WTC11 (cell line): ENCODE measurements at regions not wholly inside any gene's neighbourhood (a gene's known extent, or its start where the extent isn't known, plus 50 kb on each side); places are given as distances from the start of the nearest gene placed in this dataset.

Experiments used
- ATAC-seq: fragments of 200-7000 bp; cut with Tn5 transposase; 2 replicates; pipeline ENCODE4 v1.10.0; 2021; ENCODE audit warnings: mild to moderate bottlenecking, moderate library complexity
- CTCF ChIA-PET: fragments of 300-600 bp; sonication (Branson Sonifier 250); formaldehyde crosslinking; loops from one replicate; lab custom pipeline; 2021; ENCODE audit warnings: antibody characterized with exemption; lab: Charles Lee
- POLR2A ChIA-PET: fragments of 350-600 bp; sonication (Branson Sonifier 250); formaldehyde crosslinking; loops from one replicate; lab custom pipeline; 2021; ENCODE audit warnings: antibody characterized with exemption; lab: Charles Lee
- DNase-seq: peaks from one replicate; pipeline ENCODE4 v3.0.0; 2021; ENCODE audit warnings: low spot score
- H3K27ac Mint-ChIP-seq: 2 replicates; pipeline ENCODE4 v1.8.0; 2021; ENCODE audit warnings: mixed read lengths
- H3K27me3 Mint-ChIP-seq: 2 replicates; pipeline ENCODE4 v1.8.0; 2021; ENCODE audit warnings: low read depth, mild to moderate bottlenecking, moderate library complexity, mixed read lengths
- H3K36me3 Mint-ChIP-seq: 2 replicates; pipeline ENCODE4 v1.8.0; 2021; ENCODE audit warnings: mixed read lengths
- H3K4me1 Mint-ChIP-seq: 2 replicates; pipeline ENCODE4 v1.8.0; 2022; ENCODE audit warnings: mixed read lengths
- H3K4me3 Mint-ChIP-seq: 2 replicates; pipeline ENCODE4 v1.8.0; 2021; ENCODE audit warnings: mild to moderate bottlenecking, moderate library complexity, mixed read lengths
- H3K9me3 Mint-ChIP-seq: 2 replicates; pipeline ENCODE4 v1.8.0; 2021; ENCODE audit warnings: mixed read lengths
- ARID4B ChIP-seq: sonication (generic); formaldehyde crosslinking; IDR thresholded peaks from 2 replicates; pipeline ENCODE4 v1.8.0; 2023; ENCODE audit warnings: missing genetic modification reagents, mild to moderate bottlenecking, borderline replicate concordance
- ATF2 ChIP-seq: sonication (generic); formaldehyde crosslinking; IDR thresholded peaks from 2 replicates; pipeline ENCODE4 v1.8.1; 2022; ENCODE audit warnings: low read depth, missing genetic modification reagents, borderline replicate concordance
- ATF3 ChIP-seq: sonication (generic); formaldehyde crosslinking; conservative IDR thresholded peaks from 2 replicates; pipeline ENCODE4 v1.8.1; 2022; ENCODE audit warnings: mild to moderate bottlenecking, missing genetic modification reagents
- CTCF ChIP-seq: fragments of 200-600 bp; IDR thresholded peaks from 2 replicates; pipeline ENCODE4 v1.8.0; 2022; ENCODE audit warnings: antibody characterized with exemption
- ETV6 ChIP-seq: sonication (generic); formaldehyde crosslinking; IDR thresholded peaks from 2 replicates; pipeline ENCODE4 v1.8.1; 2022; ENCODE audit warnings: mild to moderate bottlenecking, missing genetic modification reagents
- GABPB1 ChIP-seq: sonication (generic); formaldehyde crosslinking; IDR thresholded peaks from 2 replicates; pipeline ENCODE4 v1.8.1; 2023; ENCODE audit warnings: mild to moderate bottlenecking, missing genetic modification reagents
- MAX ChIP-seq: sonication (generic); formaldehyde crosslinking; IDR thresholded peaks from 2 replicates; pipeline ENCODE4 v1.8.0; 2022; ENCODE audit warnings: mild to moderate bottlenecking, missing genetic modification reagents
- MYBL2 ChIP-seq: sonication (generic); formaldehyde crosslinking; IDR thresholded peaks from 2 replicates; pipeline ENCODE4 v1.8.1; 2023; ENCODE audit warnings: mild to moderate bottlenecking, moderate library complexity, missing genetic modification reagents
- PRDM15 ChIP-seq: sonication (generic); formaldehyde crosslinking; IDR thresholded peaks from 2 replicates; pipeline ENCODE4 v1.8.0; 2022; ENCODE audit warnings: missing genetic modification reagents
- PRRX2 ChIP-seq: fragments of 250-450 bp; sonication (Bioruptor Pico); IDR thresholded peaks from 2 replicates; pipeline ENCODE4 v1.8.0; 2021; ENCODE audit warnings: mild to moderate bottlenecking
- STAT6 ChIP-seq: sonication (generic); formaldehyde crosslinking; conservative IDR thresholded peaks from 2 replicates; pipeline ENCODE4 v1.8.1; 2023; ENCODE audit warnings: mild to moderate bottlenecking, low read depth, missing genetic modification reagents, moderate library complexity
- TCF7 ChIP-seq: sonication (generic); formaldehyde crosslinking; IDR thresholded peaks from 2 replicates; pipeline ENCODE4 v1.8.0; 2022; ENCODE audit warnings: mild to moderate bottlenecking, low read depth, missing genetic modification reagents, moderate library complexity
- ZBTB43 ChIP-seq: sonication (generic); formaldehyde crosslinking; IDR thresholded peaks from 2 replicates; pipeline ENCODE4 v1.8.1; 2023; ENCODE audit warnings: mild to moderate bottlenecking, missing genetic modification reagents
- ZNF121 ChIP-seq: sonication (generic); formaldehyde crosslinking; IDR thresholded peaks from 2 replicates; pipeline ENCODE4 v1.8.0; 2023; ENCODE audit warnings: missing genetic modification reagents
- ZNF219 ChIP-seq: sonication (generic); formaldehyde crosslinking; IDR thresholded peaks from 2 replicates; pipeline ENCODE4 v1.8.0; 2023; ENCODE audit warnings: missing genetic modification reagents, mild to moderate bottlenecking, borderline replicate concordance
- ZNF263 ChIP-seq: sonication (generic); formaldehyde crosslinking; IDR thresholded peaks from 2 replicates; pipeline ENCODE4 v1.8.1; 2022; ENCODE audit warnings: low read depth, mild to moderate bottlenecking, moderate library complexity, missing genetic modification reagents
- ZNF317 ChIP-seq: sonication (generic); formaldehyde crosslinking; IDR thresholded peaks from 2 replicates; pipeline ENCODE4 v1.8.1; 2023; ENCODE audit warnings: low read depth, mild to moderate bottlenecking, moderate library complexity, missing genetic modification reagents, borderline replicate concordance
- ZNF416 ChIP-seq: fragments of 250-450 bp; sonication (Bioruptor Pico); IDR thresholded peaks from 2 replicates; pipeline ENCODE4 v1.9.0; 2021; ENCODE audit warnings: mild to moderate bottlenecking, inconsistent platforms

GRCh38 chr14:51504669-51505068 lies 147.0 kb upstream of the FRMD6 start:
- DNase-seq (no peak), ATAC-seq (no peak)
- ChIA-PET POLR2A (no interaction called here), CTCF (no interaction called here)
- H3K36me3 Mint-ChIP-seq: no peaks in the 10 kb centered on the region
- H3K4me3 Mint-ChIP-seq: no peak overlapping the region
- H3K9me3 Mint-ChIP-seq: peaks cover 21% of the 10 kb centered on the region
- H3K27me3 Mint-ChIP-seq: no peaks in the 10 kb centered on the region; the same call in 1 of the 2 replicates
- H3K27ac Mint-ChIP-seq: no peak overlapping the region
- peaks cover 15% of the 10 kb centered on the region for H3K4me1 Mint-ChIP-seq
- TF ChIP-seq CTCF (no peak), ATF2 (no peak), PRRX2 (CRISPR knock-in tag) (no peak), ZNF263 (CRISPR knock-in tag) (no peak), TCF7 (no peak), PRDM15 (no peak), GABPB1 (CRISPR knock-in tag) (no peak), ATF3 (CRISPR knock-in tag) (no peak), STAT6 (CRISPR knock-in tag) (no peak), ZNF317 (no peak), ZBTB43 (CRISPR knock-in tag) (no peak), MAX (CRISPR knock-in tag) (no peak), ARID4B (CRISPR knock-in tag) (no peak), ETV6 (CRISPR knock-in tag) (no peak), ZNF219 (CRISPR knock-in tag) (no peak), ZNF416 (CRISPR knock-in tag) (no peak), MYBL2 (no peak), ZNF121 (CRISPR knock-in tag) (no peak)
